ENCODE measurements at regions not wholly inside any gene's neighbourhood (a gene's known extent, or its start where the extent isn't known, plus 50 kb on each side); places are given as distances from the start of the nearest gene placed in this dataset.
A peak's percentile ranks its signal among the peaks of the same experiment; 100 is the strongest.

- DNase-seq (ENCODE audit: low spot score) = no peak
These were observed 490.7 kb upstream of the SULF2 start for GRCh38 chr20:48276021-48276342.

- no peak for DNase-seq (ENCODE audit: low spot score)
These were observed 490.2 kb upstream of the SULF2 start for GRCh38 chr20:48275286-48276020.

- no peak for DNase-seq (ENCODE audit: low spot score)
These were observed 488.6 kb upstream of the SULF2 start for GRCh38 chr20:48273843-48274242.

GRCh38 chr20:48270885-48271284 is 485.6 kb upstream of the SULF2 start:
- no peak for DNase-seq (ENCODE audit: low spot score)

GRCh38 chr20:48267860-48268633 is 482.8 kb upstream of the SULF2 start:
- no peak for DNase-seq (ENCODE audit: low spot score)

- no peak for DNase-seq (ENCODE audit: low spot score)
These were observed 481.3 kb upstream of the SULF2 start for GRCh38 chr20:48266571-48266970.

GRCh38 chr20:48265791-48266190 is 480.5 kb upstream of the SULF2 start:
- DNase-seq (ENCODE audit: low spot score) = no peak

- no peak for DNase-seq (ENCODE audit: low spot score)
These were observed 477.7 kb upstream of the SULF2 start for GRCh38 chr20:48262955-48263354.

GRCh38 chr20:48262466-48262865 is 477.2 kb upstream of the SULF2 start:
- no peak for DNase-seq (ENCODE audit: low spot score)

- DNase-seq (ENCODE audit: low spot score) = no peak
These were observed 476.2 kb upstream of the SULF2 start for GRCh38 chr20:48261398-48261910.

- DNase-seq (ENCODE audit: low spot score) = no peak
These were observed 475.0 kb upstream of the SULF2 start for GRCh38 chr20:48260129-48260756.

- DNase-seq (ENCODE audit: low spot score) = no peak
These were observed 474.2 kb upstream of the SULF2 start for GRCh38 chr20:48259456-48259855.

- no peak for DNase-seq (ENCODE audit: low spot score)
These were observed 472.6 kb upstream of the SULF2 start for GRCh38 chr20:48257833-48258232.

- DNase-seq (ENCODE audit: low spot score) = no peak
These were observed 462.7 kb upstream of the SULF2 start for GRCh38 chr20:48247961-48248360.

GRCh38 chr20:48246061-48246790 is 460.9 kb upstream of the SULF2 start:
- DNase-seq (ENCODE audit: low spot score) = no peak

GRCh38 chr20:48242623-48243022 is 457.3 kb upstream of the SULF2 start:
- DNase-seq (ENCODE audit: low spot score) = no peak

- no peak for DNase-seq (ENCODE audit: low spot score)
These were observed 456.2 kb upstream of the SULF2 start for GRCh38 chr20:48241482-48241881.

- no peak for DNase-seq (ENCODE audit: low spot score)
These were observed 453.5 kb upstream of the SULF2 start for GRCh38 chr20:48238781-48239180.

- DNase-seq (ENCODE audit: low spot score) = peak; percentile 35
These were observed 453.0 kb upstream of the SULF2 start for GRCh38 chr20:48238326-48238725.

- no peak for DNase-seq (ENCODE audit: low spot score)
These were observed 451.0 kb upstream of the SULF2 start for GRCh38 chr20:48236000-48236970.

- DNase-seq (ENCODE audit: low spot score) = no peak
These were observed 449.7 kb upstream of the SULF2 start for GRCh38 chr20:48234951-48235350.

All from AG08395 (cell line).